Mucosa of stomach (tissue), 1 donor: ENCODE measurements at regions not wholly inside any gene's neighbourhood (a gene's known extent, or its start where the extent isn't known, plus 50 kb on each side); places are given as distances from the start of the nearest gene placed in this dataset.

Source experiments
- H3K27me3 ChIP-seq: one replicate; pipeline ENCODE4 v1.7.0; 2013; ENCODE audit warnings: mild to moderate bottlenecking, low read length; ENCODE audit not compliant: control insufficient read depth, insufficient read depth
- H3K36me3 ChIP-seq: one replicate; pipeline ENCODE4 v1.7.0; 2013; ENCODE audit warnings: low read length; ENCODE audit not compliant: control insufficient read depth, insufficient read depth
- H3K4me1 ChIP-seq: one replicate; pipeline ENCODE4 v1.7.0; 2013; ENCODE audit warnings: mild to moderate bottlenecking, low read length; ENCODE audit not compliant: control insufficient read depth, insufficient read depth
- H3K4me3 ChIP-seq: one replicate; pipeline ENCODE4 v1.7.0; 2013; ENCODE audit warnings: low read length
- H3K9ac ChIP-seq: one replicate; pipeline ENCODE4 v1.7.0; 2013; ENCODE audit warnings: mild to moderate bottlenecking, low read length, moderate library complexity
- H3K9me3 ChIP-seq: one replicate; pipeline ENCODE4 v1.7.0; 2013; ENCODE audit warnings: mild to moderate bottlenecking, low read length, moderate library complexity; ENCODE audit not compliant: control insufficient read depth
- donor health status: Pancreatic carcinoma.

DNA sequence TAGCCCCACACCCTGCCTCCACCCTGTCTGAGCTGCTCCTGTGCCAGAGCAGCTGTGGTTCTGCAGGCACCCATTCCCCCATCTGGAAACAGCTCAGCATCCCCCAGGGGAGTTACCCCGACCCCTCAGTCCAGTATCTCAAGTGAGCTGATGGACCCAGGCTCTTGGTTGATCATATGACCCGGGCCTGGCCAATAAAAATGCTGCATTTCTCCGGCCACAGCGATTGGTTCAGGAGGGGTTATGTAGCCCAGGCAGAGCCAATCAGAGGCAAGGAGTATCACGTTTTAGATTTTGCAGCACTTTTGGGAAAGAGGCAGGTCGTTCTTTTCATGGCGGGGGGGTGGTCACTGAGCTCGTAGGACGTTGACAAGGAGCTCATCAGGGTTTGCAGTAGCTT, 120.8 kb downstream of the TPRA1 start:
- H3K36me3 ChIP-seq = no peaks in the 10 kb centered on the region
- no peak overlapping the region for H3K9ac ChIP-seq
- peaks cover 5% of the 10 kb centered on the region for H3K27me3 ChIP-seq
- H3K9me3 ChIP-seq = no peaks in the 10 kb centered on the region
- H3K4me3 ChIP-seq = no peak overlapping the region
- peaks cover 8% of the 10 kb centered on the region for H3K4me1 ChIP-seq

GRCh38 chr3:127467391-127467790, 123.1 kb downstream of the TPRA1 start:
- peaks cover 5% of the 10 kb centered on the region for H3K27me3 ChIP-seq
- no peaks in the 10 kb centered on the region for H3K36me3 ChIP-seq
- H3K4me3 ChIP-seq = no peak overlapping the region
- no peaks in the 10 kb centered on the region for H3K9me3 ChIP-seq
- no peak overlapping the region for H3K9ac ChIP-seq
- peaks cover 8% of the 10 kb centered on the region for H3K4me1 ChIP-seq

DNA sequence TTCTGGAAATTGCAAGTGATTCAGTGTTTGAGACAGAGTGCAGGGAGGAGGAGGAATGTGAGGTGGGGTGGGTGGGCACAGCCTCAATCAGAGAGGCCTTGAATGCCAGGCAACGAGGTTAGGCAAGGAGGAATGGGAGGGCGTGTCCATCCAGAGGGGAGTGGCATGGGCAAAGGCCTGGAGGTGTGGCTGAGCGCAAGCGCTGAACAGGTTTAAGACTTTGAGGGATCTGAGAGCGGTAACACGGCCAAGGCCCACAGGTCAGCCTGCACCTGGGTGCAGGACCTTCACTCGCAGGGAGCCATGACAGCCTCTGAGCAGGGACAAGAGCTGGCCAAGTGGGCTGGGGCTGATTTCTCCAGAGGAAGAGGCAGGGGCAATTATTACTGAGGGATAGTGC, 125.9 kb downstream of the TPRA1 start:
- Histone ChIP-seq H3K9me3 (no peaks in the 10 kb centered on the region), H3K9ac (no peak overlapping the region), H3K4me3 (no peak overlapping the region), H3K4me1 (no peaks in the 10 kb centered on the region), H3K36me3 (no peaks in the 10 kb centered on the region), H3K27me3 (peaks cover 5% of the 10 kb centered on the region)

DNA sequence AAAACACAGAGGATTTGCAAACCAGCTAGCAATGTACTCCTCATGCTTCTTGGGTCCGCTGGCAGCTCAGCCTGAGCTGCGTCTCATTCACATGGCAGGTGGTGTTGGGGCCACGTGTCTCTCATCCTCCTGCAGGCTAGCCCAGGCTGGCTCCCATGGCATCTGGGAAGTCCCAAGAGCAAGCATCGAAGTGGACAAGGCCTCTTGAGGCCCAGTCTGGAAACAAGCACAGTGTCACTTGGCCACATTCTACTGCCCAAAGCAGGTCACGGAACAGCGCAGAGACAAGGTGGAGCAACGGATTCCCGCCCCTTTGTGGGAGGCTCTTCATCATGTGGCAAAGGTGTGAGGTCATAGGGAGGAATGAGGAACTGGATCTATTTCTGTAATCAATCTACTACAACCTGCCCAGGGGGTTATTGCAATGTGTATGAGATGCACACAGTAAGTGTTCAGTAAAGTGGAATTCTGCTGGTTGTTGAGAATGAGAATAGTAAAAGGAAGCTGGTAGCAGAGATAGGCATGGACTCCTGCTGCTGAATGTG, 128.3 kb downstream of the TPRA1 start:
- no peak overlapping the region for H3K9ac ChIP-seq
- H3K4me1 ChIP-seq = peaks cover under 1% of the 10 kb centered on the region
- H3K27me3 ChIP-seq = peaks cover 5% of the 10 kb centered on the region
- no peaks in the 10 kb centered on the region for H3K36me3 ChIP-seq
- H3K9me3 ChIP-seq = no peaks in the 10 kb centered on the region
- H3K4me3 ChIP-seq = no peak overlapping the region

GRCh38 chr3:127461286-127461910, 129.1 kb downstream of the TPRA1 start:
- H3K4me1 ChIP-seq = peaks cover 8% of the 10 kb centered on the region
- H3K9ac ChIP-seq = no peak overlapping the region
- no peaks in the 10 kb centered on the region for H3K36me3 ChIP-seq
- no peaks in the 10 kb centered on the region for H3K9me3 ChIP-seq
- no peak overlapping the region for H3K4me3 ChIP-seq
- H3K27me3 ChIP-seq = peaks cover 13% of the 10 kb centered on the region

GRCh38 chr3:127459891-127460290, 130.6 kb downstream of the TPRA1 start:
- Histone ChIP-seq H3K4me3 (no peak overlapping the region), H3K27me3 (peaks cover 27% of the 10 kb centered on the region), H3K4me1 (peaks cover 22% of the 10 kb centered on the region), H3K9ac (no peak overlapping the region), H3K9me3 (no peaks in the 10 kb centered on the region), H3K36me3 (no peaks in the 10 kb centered on the region)

GRCh38 chr3:127458696-127459604, 131.6 kb downstream of the TPRA1 start:
- Histone ChIP-seq H3K36me3 (no peaks in the 10 kb centered on the region), H3K9me3 (no peaks in the 10 kb centered on the region), H3K27me3 (peaks cover 36% of the 10 kb centered on the region), H3K4me3 (no peak overlapping the region), H3K4me1 (peaks cover 22% of the 10 kb centered on the region), H3K9ac (no peak overlapping the region)

GRCh38 chr3:127457546-127458145, 132.9 kb downstream of the TPRA1 start:
- Histone ChIP-seq H3K9me3 (no peaks in the 10 kb centered on the region), H3K4me3 (no peak overlapping the region), H3K9ac (peak overlapping the region; percentile 57), H3K4me1 (peaks cover 22% of the 10 kb centered on the region), H3K27me3 (peaks cover 41% of the 10 kb centered on the region), H3K36me3 (no peaks in the 10 kb centered on the region)

- peaks cover 43% of the 10 kb centered on the region for H3K27me3 ChIP-seq
- peaks cover 22% of the 10 kb centered on the region for H3K4me1 ChIP-seq
- peak overlapping the region; percentile 25 for H3K4me3 ChIP-seq
Observed at GRCh38 chr3:127457094-127457475, 133.4 kb downstream of the TPRA1 start.

DNA sequence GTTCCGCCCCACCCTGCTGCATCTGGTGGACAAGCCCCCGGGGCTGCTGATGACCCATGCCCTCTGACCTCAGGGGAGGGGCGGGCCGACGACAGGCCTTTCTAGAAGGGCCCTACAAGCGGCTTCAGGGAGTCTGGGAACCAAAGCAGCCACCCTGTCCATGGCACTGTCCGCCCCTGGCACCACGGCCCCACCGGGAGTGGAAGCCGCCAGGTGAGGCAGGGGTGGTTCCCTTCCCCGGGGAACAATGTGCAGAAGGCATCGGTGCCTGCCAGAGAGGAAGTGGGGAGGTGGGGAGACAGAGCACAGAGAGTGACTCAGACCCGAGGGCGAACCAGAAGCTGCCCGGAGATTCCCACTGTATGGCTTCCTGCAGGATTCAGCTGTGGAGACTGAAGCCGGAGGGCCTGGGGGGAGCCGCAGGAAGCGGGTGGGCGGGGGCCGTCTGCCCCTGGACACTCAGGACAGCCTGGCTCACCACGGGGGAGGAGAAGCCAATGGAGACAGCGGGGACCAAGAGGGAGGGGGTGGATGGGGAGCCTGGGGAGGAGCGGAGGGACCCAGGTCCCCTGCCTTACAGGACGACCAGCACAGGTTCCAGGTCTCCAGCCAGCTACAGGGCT, 134.0 kb downstream of the TPRA1 start:
- H3K9ac ChIP-seq = peak overlapping the region; percentile 57
- H3K4me1 ChIP-seq = peaks cover 22% of the 10 kb centered on the region
- H3K4me3 ChIP-seq = peak overlapping the region; percentile 25
- H3K36me3 ChIP-seq = no peaks in the 10 kb centered on the region
- no peaks in the 10 kb centered on the region for H3K9me3 ChIP-seq
- peaks cover 43% of the 10 kb centered on the region for H3K27me3 ChIP-seq

More at GRCh38 chr3:127457094-127457475, 133.4 kb downstream of the TPRA1 start:
- Histone ChIP-seq H3K36me3 (no peaks in the 10 kb centered on the region), H3K9me3 (no peaks in the 10 kb centered on the region), H3K9ac (peak overlapping the region; percentile 57)

DNA sequence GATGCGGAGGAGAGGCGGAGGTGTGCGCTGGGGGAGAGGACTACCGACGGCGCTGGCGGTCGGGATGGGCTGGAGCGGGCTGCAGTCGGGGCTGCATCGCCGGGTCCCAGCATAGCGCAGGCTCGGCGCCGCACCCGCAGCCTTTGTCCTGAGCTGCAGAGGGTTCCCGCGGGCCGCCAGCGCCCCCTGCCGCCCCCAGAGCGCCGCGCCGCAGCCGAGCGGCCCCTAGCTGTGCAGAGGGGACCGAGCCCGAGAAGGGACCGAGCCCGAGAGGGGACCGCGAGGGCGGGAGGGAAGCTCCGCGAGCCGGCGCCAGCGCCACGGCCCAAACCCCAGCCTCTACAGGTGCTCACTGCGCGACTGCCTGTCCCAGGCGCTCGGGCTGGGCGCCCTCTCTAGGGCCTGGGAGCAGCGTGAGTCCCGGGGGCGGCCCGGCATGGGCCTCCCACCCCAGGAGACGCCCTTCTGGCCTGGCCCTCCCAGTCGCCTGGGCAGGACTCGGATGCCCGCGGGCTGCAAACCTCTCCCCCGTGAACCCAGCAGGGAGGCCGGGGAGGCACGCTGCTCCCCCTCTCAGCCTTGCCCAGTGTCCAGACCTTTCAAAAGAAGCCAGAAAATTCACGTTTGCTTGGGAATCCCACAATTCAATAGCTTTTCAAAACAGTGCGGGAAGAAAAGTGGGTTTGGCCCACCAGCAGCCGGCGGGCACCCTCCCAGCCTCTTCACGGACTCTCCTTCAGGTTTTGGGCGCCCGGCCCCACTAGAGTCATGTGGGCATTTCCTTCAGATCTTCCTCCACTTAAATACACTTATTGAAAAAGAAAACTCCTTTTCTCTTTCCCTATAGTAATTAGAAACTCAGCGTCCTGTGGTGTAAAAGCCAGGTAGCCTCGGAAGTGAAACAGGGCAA, 134.7 kb downstream of the TPRA1 start:
- H3K9me3 ChIP-seq = no peaks in the 10 kb centered on the region
- no peak overlapping the region for H3K4me3 ChIP-seq
- peak overlapping the region; percentile 57 for H3K9ac ChIP-seq
- no peaks in the 10 kb centered on the region for H3K36me3 ChIP-seq
- peaks cover 22% of the 10 kb centered on the region for H3K4me1 ChIP-seq
- peaks cover 43% of the 10 kb centered on the region for H3K27me3 ChIP-seq
